SK-N-SH treated with all-trans-retinoic acid at 6 μM for 48 hours (cell line): ENCODE measurements at regions not wholly inside any gene's neighbourhood (a gene's known extent, or its start where the extent isn't known, plus 50 kb on each side); places are given as distances from the start of the nearest gene placed in this dataset.

Source experiments
- ATAC-seq: fragments of 200-7000 bp; cut with Tn5 transposase; 3 replicates; pipeline ENCODE4 v1.9.1; 2020; ENCODE audit warnings: mild to moderate bottlenecking, moderate library complexity
- ARNTL ChIP-seq: fragments of 450-650 bp; formaldehyde crosslinking; IDR thresholded peaks from 2 replicates; pipeline ENCODE4 v1.5.0; 2020; ENCODE audit warnings: low read depth, mild to moderate bottlenecking, moderate library complexity, borderline replicate concordance
- BACH2 ChIP-seq: fragments of 250-450 bp; sonication (Bioruptor Pico); IDR thresholded peaks from 2 replicates; pipeline ENCODE4 v1.9.0; 2021; ENCODE audit warnings: mild to moderate bottlenecking, borderline replicate concordance
- CREB5 ChIP-seq: fragments of 250-450 bp; sonication (Bioruptor Pico); IDR thresholded peaks from 2 replicates; pipeline ENCODE4 v1.5.1; 2020; ENCODE audit warnings: low read depth, mild to moderate bottlenecking, moderate library complexity
- CSDC2 ChIP-seq: fragments of 250-450 bp; sonication (Bioruptor Pico); IDR thresholded peaks from 2 replicates; pipeline ENCODE4 v1.5.0; 2020; ENCODE audit warnings: mild to moderate bottlenecking, moderate library complexity
- CSRNP3 ChIP-seq: fragments of 250-450 bp; sonication (Bioruptor Pico); IDR thresholded peaks from 2 replicates; pipeline ENCODE4 v1.5.1; 2021; ENCODE audit warnings: mild to moderate bottlenecking, moderate library complexity
- ESRRG ChIP-seq: fragments of 250-450 bp; sonication (Bioruptor Pico); IDR thresholded peaks from 2 replicates; pipeline ENCODE4 v1.6.1; 2021; ENCODE audit warnings: mild to moderate bottlenecking
- GLIS3 ChIP-seq: fragments of 250-450 bp; sonication (Bioruptor Pico); IDR thresholded peaks from 2 replicates; pipeline ENCODE4 v1.5.0; 2020; ENCODE audit warnings: mild to moderate bottlenecking, moderate library complexity
- ISL1 ChIP-seq: fragments of 250-450 bp; sonication (Bioruptor Pico); IDR thresholded peaks from 2 replicates; pipeline ENCODE4 v2.1.2; 2022; ENCODE audit warnings: mild to moderate bottlenecking, moderate library complexity
- OSR1 ChIP-seq: fragments of 250-450 bp; sonication (Bioruptor Pico); IDR thresholded peaks from 2 replicates; pipeline ENCODE4 v1.8.0; 2022; ENCODE audit warnings: moderate library complexity, mild to moderate bottlenecking, inconsistent platforms
- PATZ1 ChIP-seq: fragments of 250-450 bp; sonication (Bioruptor Pico); IDR thresholded peaks from 2 replicates; pipeline ENCODE4 v1.8.0; 2020; ENCODE audit warnings: mild to moderate bottlenecking, moderate library complexity, borderline replicate concordance
- POU6F1 ChIP-seq: fragments of 250-450 bp; sonication (Bioruptor Pico); IDR thresholded peaks from 2 replicates; pipeline ENCODE4 v1.8.0; 2021; ENCODE audit warnings: low read depth, mild to moderate bottlenecking, moderate library complexity, borderline replicate concordance
- RARB ChIP-seq: fragments of 250-450 bp; sonication (Bioruptor Pico); IDR thresholded peaks from 2 replicates; pipeline ENCODE4 v1.8.0; 2021; ENCODE audit warnings: mild to moderate bottlenecking, moderate library complexity
- TCF4 ChIP-seq: fragments of 250-450 bp; sonication (Bioruptor Pico); IDR thresholded peaks from 2 replicates; pipeline ENCODE4 v1.8.0; 2021; ENCODE audit warnings: mild to moderate bottlenecking, moderate library complexity, borderline replicate concordance
- TOX ChIP-seq: fragments of 250-450 bp; sonication (Bioruptor Pico); IDR thresholded peaks from 2 replicates; pipeline ENCODE4 v1.8.0; 2021; ENCODE audit warnings: mild to moderate bottlenecking, moderate library complexity, borderline replicate concordance
- TSHZ2 ChIP-seq: fragments of 250-450 bp; sonication (Bioruptor Pico); IDR thresholded peaks from 2 replicates; pipeline ENCODE4 v1.5.0; 2020; ENCODE audit warnings: mild to moderate bottlenecking, moderate library complexity
- ZC3H10 ChIP-seq: fragments of 250-450 bp; sonication (Bioruptor Pico); IDR thresholded peaks from 2 replicates; pipeline ENCODE4 v1.5.1; 2021; ENCODE audit warnings: mild to moderate bottlenecking, moderate library complexity
- ZFP3 ChIP-seq: fragments of 250-450 bp; sonication (Bioruptor Pico); IDR thresholded peaks from 2 replicates; pipeline ENCODE4 v1.5.0; 2020; ENCODE audit warnings: mild to moderate bottlenecking, moderate library complexity
- ZFP30 ChIP-seq: fragments of 450-650 bp; formaldehyde crosslinking; IDR thresholded peaks from 2 replicates; pipeline ENCODE4 v1.5.0; 2022; ENCODE audit warnings: mild to moderate bottlenecking, moderate library complexity
- ZNF565 ChIP-seq: fragments of 450-650 bp; formaldehyde crosslinking; conservative IDR thresholded peaks from 2 replicates; pipeline ENCODE4 v1.5.0; 2020; ENCODE audit warnings: low read depth, mild to moderate bottlenecking, moderate library complexity
- ZNF70 ChIP-seq: fragments of 450-650 bp; formaldehyde crosslinking; IDR thresholded peaks from 2 replicates; pipeline ENCODE4 v1.5.0; 2020; ENCODE audit warnings: mild to moderate bottlenecking, moderate library complexity
- ZNF8 ChIP-seq: fragments of 450-650 bp; formaldehyde crosslinking; IDR thresholded peaks from 2 replicates; pipeline ENCODE4 v1.5.0; 2020; ENCODE audit warnings: mild to moderate bottlenecking, moderate library complexity

- ATAC-seq, result peak; percentile 76
Measured at GRCh38 chr5:60163762-60164161, 270.2 kb upstream of the PDE4D start.

GRCh38 chr5:60162441-60162840, 268.9 kb upstream of the PDE4D start:
- TF ChIP-seq ESRRG (CRISPR knock-in tag) (no peak), ISL1 (CRISPR knock-in tag) (peak; percentile 52)
- TF ChIP-seq, all 23 proteins: peak for 1
- ATAC-seq, result peak; percentile 47; the same call in 2 of the 3 replicates

More at GRCh38 chr5:60163762-60164161, 270.2 kb upstream of the PDE4D start:
- TF ChIP-seq OSR1 (CRISPR knock-in tag) (no peak), PATZ1 (CRISPR knock-in tag) (no peak), ZFP3 (CRISPR knock-in tag) (no peak), CSDC2 (CRISPR knock-in tag) (no peak), BACH2 (CRISPR knock-in tag) (no peak), ZNF565 (no peak), RARB (CRISPR knock-in tag) (no peak), ZNF70 (no peak)

GRCh38 chr5:60161340-60161934, 267.9 kb upstream of the PDE4D start:
- no peak for TF ChIP-seq BACH2 (CRISPR knock-in tag)
- TF ChIP-seq TSHZ2, result no peak
- TF ChIP-seq CSDC2 (CRISPR knock-in tag), result no peak
- ATAC-seq, result peak; percentile 53; the same call in 1 of the 3 replicates

- no peak for ATAC-seq
- TF ChIP-seq CREB5 (CRISPR knock-in tag) (no peak), ZNF8 (CRISPR knock-in tag) (no peak), ZNF565 (no peak), TOX (no peak), RARB (CRISPR knock-in tag) (no peak), TCF4 (no peak)
- TF ChIP-seq, all 23 proteins: peak for 0
Measured at GRCh38 chr5:60149081-60149480, 255.6 kb upstream of the PDE4D start.

- ATAC-seq, result peak; percentile 63; the same call in 2 of the 3 replicates
- TF ChIP-seq ESRRG (CRISPR knock-in tag) (no peak), TCF4 (no peak), ZFP3 (CRISPR knock-in tag) (no peak), PATZ1 (CRISPR knock-in tag) (no peak), CSRNP3 (CRISPR knock-in tag) (no peak), TOX (no peak), OSR1 (CRISPR knock-in tag) (no peak), ARNTL (CRISPR knock-in tag) (no peak), ZC3H10 (CRISPR knock-in tag) (no peak), GLIS3 (no peak), ZNF8 (CRISPR knock-in tag) (no peak), POU6F1 (CRISPR knock-in tag) (no peak), ZFP30 (CRISPR knock-in tag) (no peak), ISL1 (CRISPR knock-in tag) (no peak), ZNF565 (no peak), CREB5 (CRISPR knock-in tag) (no peak), RARB (CRISPR knock-in tag) (no peak), CSDC2 (CRISPR knock-in tag) (no peak), BACH2 (CRISPR knock-in tag) (no peak)
- TF ChIP-seq, all 23 proteins: peak for 0
Measured at GRCh38 chr5:60148366-60148765, 254.8 kb upstream of the PDE4D start.
